HG03066 (cell line): ENCODE measurements at regions not wholly inside any gene's neighbourhood (a gene's known extent, or its start where the extent isn't known, plus 50 kb on each side); places are given as distances from the start of the nearest gene placed in this dataset.
"Not testable (repeated sequence)": the region's sequence is repeated elsewhere in the genome, so short reads cannot be mapped to it uniquely, and the experiment has no call there.

ENCODE experiments used
- ATAC-seq: cut with Tn5 transposase; IDR thresholded peaks from one replicate; pipeline ENCODE4 v1.9.1; 2021; ENCODE audit warnings: low read depth; ENCODE audit not compliant: unreplicated experiment

DNA sequence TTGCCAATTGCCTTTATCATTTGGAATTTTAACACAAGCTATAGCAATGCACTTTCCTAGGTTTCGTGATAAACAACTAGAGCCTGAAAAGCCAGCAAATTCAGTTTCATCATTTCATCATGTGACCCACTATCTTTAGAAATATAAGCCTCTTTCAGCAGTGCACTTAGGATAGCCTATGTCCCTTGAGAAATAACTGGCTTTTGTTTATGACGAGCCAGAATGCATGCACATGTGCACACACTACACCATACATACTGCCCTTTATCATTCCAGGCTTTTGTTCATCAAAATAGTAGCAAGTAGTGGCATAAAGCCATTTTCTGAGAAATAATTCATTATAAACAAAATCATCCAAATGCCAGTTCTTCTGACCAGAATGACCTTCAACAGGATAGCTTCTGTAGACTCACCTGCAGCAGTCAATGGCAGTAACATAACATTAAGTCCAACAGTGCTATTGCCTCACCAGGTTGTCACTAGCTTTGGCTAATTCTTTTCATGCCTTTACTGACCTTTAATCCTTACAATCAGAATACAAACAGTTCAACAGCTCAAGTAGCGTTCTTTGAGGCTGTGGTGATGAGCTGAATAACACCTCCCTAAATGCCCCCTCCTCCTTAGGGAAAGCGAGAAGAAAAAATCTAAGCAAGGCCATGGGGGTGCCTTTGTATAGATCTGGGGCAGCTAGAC lies 132.3 kb upstream of the SMARCA2 start:
- ATAC-seq: no peak

DNA sequence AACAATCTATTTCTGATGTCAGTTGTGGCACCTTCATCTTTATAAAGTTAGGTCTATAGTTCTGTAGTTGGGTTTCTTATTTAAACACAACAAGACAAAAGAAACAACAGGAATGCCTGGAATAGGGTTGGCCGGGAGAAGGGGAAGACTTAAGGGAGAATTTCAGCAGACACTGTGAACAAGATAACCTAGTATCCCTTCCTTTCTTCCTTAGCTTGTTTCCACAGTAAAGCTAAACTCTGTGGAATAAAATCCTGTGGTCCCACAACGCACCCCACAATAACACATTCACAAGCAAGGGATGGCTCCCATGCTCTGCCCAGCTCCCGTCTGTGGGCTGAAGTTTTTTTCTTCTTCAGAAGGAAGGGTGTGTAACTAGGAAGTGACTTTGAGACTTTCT lies 124.9 kb upstream of the SMARCA2 start:
- ATAC-seq: no peak

DNA sequence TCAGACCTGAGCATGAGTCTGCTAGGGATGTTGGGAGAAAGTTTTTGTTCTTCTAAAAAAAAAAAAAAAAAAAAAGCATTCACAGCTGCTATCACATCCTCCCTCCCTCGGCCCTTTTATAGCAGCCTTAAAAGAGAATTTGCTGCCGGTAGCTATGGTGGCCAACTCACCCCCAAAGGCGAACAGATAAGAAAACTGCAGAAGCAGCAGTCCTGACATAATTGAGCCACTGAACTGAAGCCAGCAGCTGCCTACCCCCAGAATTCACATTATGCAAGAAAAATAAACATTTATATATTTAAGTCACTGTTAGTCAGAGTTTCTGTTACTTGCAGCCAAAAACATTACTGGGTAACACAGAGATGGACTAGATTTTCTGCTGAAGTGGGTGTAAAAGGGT lies 124.3 kb upstream of the SMARCA2 start:
- ATAC-seq: no peak

DNA sequence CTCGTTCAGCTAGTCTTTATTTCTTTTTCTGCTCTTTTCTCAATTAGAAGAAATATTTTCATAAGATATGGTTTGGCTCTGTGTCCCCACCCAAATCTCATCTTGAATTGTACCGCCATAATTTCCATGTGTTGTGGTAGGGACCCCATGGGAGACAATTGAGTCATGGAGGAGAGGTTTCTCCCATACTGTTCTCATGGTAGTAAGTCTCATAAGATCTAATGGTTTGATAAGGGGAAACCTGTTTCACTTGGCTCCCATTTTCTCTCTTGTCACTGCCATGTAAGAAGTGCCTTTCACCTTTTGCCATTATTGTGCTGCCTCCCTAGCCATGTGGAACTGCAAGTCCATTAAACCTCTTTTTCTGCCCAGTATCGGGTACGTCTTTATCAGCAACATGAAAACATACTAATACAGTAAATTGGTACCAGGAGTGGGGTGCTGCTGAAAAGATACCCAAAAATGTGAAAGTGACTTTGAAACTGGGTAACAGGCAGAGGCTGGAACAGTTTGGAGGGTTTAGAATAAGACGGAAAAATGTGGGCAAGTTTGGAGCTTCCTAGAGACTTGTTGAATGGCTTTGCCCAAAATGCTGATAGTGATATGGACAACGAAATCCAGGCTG lies 112.0 kb upstream of the SMARCA2 start:
- ATAC-seq: not testable (repeated sequence)

DNA sequence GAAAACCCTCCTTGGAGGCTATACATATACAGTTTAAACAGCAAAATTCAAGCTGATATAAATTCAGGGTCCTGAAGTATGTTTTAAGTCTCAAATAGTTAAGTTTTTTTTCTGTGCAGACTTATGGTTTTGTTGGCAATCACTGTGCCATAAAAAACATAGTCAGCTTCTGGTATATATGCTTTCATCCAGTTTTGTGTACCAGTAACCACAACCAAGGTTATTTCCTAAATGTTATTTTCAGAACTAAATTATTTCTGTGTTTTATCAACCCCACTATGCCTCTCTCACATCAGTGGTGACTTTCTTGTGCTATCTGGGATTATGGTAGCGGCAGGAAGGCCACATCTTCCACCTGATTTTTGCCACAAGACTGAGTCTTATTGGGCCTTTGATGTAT lies 107.7 kb upstream of the SMARCA2 start:
- ATAC-seq: no peak

DNA sequence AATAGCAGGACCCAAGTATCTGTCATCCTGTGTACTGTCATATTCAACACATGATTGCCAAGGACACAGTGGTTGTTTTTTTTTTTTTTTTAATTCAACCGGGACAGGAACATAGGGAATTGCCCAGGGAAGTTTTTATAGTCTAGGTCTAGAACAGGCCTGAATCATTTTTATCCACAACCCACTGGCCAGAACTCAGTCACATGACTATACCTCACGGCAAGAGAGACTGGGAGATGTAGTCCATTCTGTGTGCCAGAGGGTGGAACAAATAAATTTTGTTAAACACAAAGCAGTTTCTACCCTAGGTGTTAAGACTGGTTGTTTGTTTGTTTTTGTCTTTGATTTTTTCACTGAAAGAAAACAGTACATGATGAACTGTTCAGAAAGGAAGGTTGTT lies 105.8 kb upstream of the SMARCA2 start:
- ATAC-seq: no peak

DNA sequence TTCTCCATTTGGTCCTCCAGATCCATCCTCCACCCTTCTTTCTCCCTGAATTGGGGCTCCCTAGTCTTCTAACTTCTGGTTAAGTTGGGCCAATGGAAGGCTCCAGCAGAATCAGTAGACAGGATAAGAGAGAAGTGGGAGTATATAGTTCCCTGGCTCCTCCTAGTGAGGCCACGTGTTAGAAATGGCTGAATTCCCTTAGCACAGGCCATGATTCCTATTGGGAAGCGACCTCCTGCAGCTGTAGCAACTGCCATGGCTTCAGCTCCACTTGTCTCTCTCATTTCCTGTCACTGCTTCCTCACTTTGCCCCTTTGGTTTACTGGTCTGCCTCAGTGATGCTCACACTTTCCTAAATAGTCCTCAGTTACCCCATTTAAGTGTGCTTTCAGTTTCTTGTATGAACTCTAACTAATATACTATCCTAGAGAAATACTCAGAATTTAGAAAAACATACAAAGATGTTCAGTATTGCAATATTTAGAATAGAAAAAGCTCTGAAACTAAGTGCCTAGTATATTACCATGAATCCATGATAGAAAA lies 104.8 kb upstream of the SMARCA2 start:
- no peak for ATAC-seq

DNA sequence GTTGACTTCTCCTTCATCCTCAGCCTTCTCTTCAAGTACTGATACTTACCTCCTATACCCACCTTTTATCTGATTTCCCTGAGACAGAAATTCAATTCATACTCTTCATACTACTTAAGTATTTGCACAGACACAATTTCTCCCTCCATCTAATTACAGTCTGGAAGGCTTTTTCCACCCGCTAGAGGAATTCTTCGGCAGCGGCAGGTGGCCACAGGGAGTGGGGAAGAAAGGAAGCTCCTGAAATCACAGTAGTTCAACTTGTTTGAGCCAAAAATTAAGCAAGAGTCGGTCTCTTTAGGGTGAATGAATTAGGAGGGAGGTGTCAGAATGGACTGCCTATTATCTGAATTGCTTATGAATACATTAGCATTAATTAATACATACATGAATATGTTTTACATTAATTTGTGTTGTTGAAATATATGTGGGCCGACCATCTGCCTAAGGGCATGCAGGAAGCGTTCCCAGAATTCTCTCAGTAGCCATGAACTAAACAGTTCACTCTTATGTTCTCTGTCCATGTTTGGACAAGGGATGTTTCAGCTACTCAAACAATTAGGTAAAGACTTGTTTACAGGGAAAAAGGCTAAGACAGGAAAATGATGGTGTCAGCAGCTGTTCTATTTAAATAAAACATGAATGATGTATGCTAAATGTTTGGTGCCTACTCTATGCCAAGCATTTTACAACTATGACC lies 101.4 kb upstream of the SMARCA2 start:
- no peak for ATAC-seq

DNA sequence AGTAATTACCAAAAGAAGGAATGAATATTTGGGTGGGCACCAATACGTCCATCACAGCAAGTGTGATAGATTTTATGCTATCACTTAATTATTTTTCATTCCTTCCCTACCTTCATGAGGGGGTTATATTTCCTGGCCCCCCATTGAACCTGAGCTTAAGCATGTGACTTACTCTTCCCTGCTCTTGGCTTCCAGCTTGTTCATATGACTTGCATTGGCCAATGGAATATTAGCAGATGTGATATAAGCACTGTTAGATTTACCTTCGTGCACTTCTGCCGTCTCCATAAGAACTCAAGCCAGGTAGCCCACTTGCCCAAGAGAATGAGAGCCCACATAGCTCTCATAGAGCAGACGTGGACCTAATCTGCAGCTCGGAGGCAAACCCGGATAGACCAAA lies 99.1 kb upstream of the SMARCA2 start:
- no peak for ATAC-seq

DNA sequence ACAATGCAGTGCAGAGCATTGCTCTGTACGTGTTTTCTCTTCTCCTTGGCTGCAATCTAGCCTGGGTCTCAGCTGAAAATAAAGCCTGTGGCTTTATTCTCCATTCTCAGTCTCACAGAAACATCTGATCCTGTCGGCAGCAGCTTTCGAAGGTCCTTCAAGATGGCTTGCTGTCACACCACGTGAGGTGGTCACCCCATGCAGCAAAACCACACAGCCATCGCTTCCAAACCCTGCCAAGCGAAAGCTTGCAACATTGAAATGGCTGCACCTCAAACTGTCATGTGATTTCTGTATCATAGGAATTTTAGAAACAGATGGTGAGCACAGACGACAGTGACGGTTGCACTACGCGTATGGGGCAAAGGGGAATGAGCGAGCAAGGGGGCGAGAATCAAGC lies 98.5 kb upstream of the SMARCA2 start:
- ATAC-seq: no peak

DNA sequence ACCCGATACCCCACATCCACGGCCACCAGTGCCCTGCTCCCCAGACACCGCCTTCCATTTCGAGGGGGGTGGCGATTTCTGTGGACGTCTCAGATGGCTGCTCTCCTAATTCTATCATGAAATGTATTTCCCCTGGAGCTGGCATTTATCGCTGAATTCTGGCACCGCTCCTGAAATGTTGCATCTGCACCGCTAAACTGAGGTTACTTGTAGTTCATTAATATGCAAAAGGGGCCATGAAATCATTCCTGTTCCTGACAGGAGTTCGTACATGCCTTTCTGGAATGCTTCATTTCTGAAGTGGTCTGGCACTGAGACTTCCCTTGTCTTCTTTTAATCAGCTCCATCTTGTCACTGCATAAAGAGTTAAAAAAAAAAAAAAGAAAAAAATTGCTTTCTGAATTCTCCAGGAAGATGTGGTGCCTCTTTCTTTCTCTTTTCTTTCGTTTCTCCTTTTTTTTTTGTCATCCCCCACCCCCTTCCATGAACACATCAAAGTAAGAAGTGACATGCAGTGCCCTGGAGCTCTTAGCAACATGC lies 97.7 kb upstream of the SMARCA2 start:
- ATAC-seq: no peak

DNA sequence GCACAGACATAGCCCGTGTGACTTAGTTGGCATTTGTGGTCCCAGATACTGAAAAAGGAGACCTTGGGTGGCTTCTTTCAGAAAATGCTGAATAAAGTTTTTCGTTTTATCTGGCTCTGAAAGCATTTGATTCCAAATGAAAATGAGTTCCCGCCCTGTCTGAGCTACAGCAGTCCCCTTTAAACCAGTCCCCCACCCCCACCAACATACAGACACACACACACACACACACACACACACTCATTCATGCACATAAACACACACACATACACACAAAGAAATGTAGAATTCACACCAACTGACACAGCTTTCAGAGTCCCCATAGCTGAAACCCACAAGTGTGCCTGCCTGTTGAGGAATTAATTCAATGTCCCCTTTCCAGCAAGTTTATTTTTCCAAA lies 97.0 kb upstream of the SMARCA2 start:
- ATAC-seq: no peak

DNA sequence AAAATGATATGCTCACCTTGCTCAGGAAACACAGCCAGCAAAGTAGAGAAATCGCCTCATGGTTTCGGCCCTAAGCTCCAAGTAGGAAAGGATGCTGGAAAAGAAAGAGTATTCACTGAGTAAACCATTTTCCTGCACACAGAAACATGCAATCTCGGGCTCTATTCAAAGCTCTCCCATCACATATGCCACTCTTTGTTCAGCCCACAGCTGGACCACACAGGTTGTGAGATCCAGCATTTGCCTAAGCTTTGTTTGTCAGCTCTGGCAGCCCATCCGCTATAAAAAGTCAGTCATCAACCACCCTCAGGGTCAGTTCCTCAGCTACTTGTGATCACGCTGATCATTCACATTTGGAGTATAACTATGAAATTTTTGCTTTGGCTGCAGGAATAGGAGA lies 96.5 kb upstream of the SMARCA2 start:
- ATAC-seq: no peak

DNA sequence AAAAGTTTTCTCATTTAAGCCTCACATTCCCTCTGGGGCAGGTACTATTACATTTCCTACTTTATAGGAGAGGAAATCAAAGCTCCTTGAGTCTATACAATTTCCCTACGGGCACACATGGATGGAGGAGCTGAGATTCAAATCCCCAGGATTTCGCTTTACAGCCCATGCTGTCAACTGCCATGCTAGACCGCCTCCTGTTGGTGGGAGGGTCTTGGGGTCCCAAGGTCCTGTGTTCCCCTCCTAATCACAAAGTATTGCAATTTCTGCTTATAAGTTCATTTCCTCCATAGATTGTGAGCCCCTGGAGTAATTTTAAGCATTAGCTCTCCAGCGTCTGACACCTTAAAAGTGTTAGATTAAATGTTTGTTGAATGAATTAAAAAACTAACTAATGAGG lies 95.9 kb upstream of the SMARCA2 start:
- no peak for ATAC-seq

DNA sequence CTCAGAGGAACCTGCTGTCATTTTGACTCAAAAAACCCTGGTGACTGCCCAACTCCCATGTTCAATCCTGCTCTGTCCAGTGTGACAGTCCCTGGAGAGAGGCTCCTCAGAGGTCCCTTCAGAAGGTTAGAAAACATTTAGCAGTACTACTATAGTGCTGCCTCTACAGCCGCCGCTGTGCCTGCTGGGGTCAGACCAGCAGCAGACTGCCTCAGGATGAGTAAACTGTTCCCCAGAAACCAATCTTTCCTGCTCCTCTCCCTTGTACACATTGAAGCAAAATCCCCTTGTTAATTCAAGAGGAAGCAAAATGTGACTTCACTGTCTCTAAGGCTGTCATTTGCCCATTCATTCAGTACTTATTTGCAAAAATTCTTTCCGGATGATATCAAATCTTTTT lies 94.8 kb upstream of the SMARCA2 start:
- ATAC-seq: no peak

DNA sequence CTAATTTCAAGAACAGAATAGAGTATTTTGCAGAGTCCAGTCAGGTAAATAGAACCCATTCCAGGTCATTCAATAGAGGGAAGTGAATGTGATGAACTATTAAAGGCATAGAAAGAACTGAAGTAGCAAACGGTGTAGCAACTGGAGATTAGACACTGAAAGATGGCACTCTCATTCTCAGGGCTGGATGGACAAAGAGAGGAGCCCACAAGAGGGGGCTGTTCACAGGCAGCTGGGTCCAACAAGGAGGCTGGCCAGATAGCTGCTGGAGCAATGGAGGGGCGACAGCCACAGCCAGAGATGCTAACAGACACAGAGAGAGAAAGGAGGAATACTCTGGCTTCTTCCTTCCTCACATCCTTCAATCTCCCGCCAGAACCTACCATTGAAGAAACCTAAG lies 93.1 kb upstream of the SMARCA2 start:
- no peak for ATAC-seq

DNA sequence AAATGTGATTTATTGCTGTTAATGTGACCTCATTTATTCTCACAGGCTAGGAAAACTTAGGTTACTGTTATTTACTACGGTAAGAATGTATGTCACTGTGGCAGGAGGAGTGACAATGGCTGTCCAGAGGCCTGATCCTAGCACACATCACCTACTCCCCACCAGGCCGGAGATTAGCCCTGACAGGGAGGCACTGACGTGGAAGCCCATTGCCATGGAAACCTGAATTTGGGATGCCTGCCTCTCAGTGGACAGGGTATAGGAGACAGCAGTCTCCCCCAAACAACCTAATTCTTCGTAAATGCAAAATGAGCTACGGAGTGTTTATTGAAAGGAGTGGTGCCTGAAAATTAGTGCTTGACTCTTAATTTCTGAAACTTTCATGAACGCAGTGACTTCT lies 87.6 kb upstream of the SMARCA2 start:
- ATAC-seq: no peak

DNA sequence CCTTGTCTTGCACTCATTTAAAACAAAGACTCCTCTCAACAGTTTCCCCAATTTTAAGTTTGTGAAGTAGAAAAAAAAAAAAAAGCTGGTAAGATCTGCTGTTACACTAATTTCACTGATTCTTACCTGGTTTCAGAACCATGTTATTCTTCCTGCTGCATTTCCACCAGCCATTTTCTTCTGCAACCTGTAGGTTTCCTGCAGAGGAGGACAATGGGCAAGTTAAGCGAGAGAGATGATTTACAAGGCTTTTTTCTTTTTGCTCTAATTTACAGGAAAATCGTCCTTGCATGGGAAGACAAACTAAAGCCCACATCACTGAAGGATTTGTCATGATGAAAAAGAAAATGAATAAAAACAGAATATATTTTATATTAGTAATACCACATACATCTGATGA lies 86.0 kb upstream of the SMARCA2 start:
- no peak for ATAC-seq

DNA sequence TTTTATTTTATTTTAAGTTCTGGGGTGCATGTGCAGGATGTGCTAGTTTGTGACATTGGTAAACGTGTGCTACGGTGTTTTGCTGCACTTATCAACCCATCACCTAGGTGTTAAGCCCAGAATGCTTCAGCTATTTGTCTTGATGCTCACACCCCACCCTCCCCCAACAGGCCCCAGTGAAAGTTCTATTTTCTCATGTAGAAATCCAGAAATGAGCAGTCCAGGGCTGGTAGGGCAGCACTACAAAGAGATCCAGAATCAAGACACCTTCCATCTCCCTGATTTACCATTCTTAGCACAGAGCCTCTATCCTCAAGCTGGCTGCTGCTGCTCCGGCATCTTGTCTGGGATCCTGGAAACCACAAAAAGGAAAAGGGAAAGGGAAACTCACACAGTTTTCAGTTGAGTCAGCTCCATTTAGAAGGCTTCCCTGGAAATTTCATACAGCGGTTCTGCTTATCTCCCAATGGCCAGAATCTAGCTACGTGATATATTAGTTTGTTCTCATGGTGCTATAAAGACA lies 85.4 kb upstream of the SMARCA2 start:
- ATAC-seq: peak; percentile 48

DNA sequence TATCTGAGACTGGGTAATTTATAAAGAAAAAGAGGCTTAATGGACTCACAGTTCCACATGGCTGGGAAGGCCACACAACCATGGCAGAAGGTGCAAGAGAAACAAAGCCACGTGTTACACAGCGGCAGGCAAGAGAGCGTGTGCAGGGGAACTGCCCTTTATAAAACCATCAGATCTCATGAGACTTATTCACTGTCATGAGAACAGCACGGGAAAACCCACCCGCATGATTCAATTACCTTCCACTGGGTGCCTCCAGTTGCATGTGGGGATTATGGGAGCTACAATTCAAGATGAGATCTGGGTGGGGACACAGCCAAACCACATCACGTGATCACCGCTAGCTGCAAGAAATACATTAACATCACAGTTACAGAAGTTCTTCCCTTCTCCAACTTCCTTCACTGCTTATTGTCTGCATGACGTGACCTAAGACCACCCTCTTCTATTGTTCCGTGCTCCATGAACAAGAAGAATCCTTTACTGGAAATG lies 84.9 kb upstream of the SMARCA2 start:
- peak; percentile 61 for ATAC-seq

DNA sequence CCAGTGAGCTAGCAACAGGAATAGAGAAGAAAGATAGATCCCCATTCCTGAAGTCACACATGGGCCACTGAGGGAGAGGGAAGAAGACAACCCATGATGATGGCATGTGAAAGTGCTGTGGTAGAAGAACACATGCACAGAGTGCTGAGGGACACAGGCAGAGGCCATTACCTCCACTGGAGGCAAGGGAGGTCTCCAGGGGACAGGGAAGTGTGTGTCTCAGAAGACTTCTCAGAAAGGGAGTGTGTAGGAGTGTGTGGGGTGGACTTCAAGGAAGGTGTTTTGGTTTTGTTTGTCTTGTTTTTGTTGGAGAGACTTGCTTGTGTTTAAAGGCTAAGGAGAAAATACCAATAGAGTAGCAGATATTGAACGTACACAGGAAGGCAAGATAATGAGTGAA lies 77.0 kb upstream of the SMARCA2 start:
- ATAC-seq: peak; percentile 11
